Motor neuron (in vitro differentiated cells): ENCODE measurements at regions not wholly inside any gene's neighbourhood (a gene's known extent, or its start where the extent isn't known, plus 50 kb on each side); places are given as distances from the start of the nearest gene placed in this dataset.

Source experiments
- ATAC-seq, 8 experiments: fragments of 200-7000 bp; cut with Tn5 transposase; replicated peaks in 6 of 8; 2 replicates each; pipeline ENCODE4 v1.8.0; 2021; ENCODE audit warnings: mild to moderate bottlenecking in 8 of 8, moderate library complexity in 8 of 8
- H3K27ac ChIP-seq, 2 donors: fragments of 250-450 bp; sonication (Bioruptor Pico); 2 replicates each; pipeline ENCODE4 v1.9.0; 2021; ENCODE audit warnings: antibody characterized with exemption in 2 of 2, mild to moderate bottlenecking in 2 of 2, moderate library complexity in 1 of 2
- H3K4me1 ChIP-seq, 2 donors: fragments of 250-450 bp; sonication (Bioruptor Pico); replicated peaks in 1 of 2; 2 replicates each; pipeline ENCODE4 v1.6.1; 2021; ENCODE audit warnings: antibody characterized with exemption in 2 of 2, mild to moderate bottlenecking in 2 of 2, moderate library complexity in 1 of 2
- H3K4me3 ChIP-seq, 5 donors: fragments of 250-450 bp; sonication (Bioruptor Pico); 2 replicates each; pipeline ENCODE4 v1.9.0; 2021; ENCODE audit warnings: antibody characterized with exemption in 5 of 5, mild to moderate bottlenecking in 5 of 5, moderate library complexity in 4 of 5
- WGBS, 10 experiments: fragments of 450-650 bp; shearing (Covaris generic); methylation state at CpG; one replicate each; pipeline ENCODE4 v1.0.0; 2022; 5-methylcytosine and 5-hydroxymethylcytosine counted together
- in situ Hi-C, 9 experiments: fragments of 400-800 bp; cut with MboI; loops; one replicate each; pipeline ENCODE4 v1.15.0; 2021; ENCODE audit warnings: low sequenced_read_pairs in 9 of 9, low pct_unique_long_range_greater_than_20kb in 2 of 9; ENCODE audit not compliant: unreplicated experiment in 9 of 9

DNA sequence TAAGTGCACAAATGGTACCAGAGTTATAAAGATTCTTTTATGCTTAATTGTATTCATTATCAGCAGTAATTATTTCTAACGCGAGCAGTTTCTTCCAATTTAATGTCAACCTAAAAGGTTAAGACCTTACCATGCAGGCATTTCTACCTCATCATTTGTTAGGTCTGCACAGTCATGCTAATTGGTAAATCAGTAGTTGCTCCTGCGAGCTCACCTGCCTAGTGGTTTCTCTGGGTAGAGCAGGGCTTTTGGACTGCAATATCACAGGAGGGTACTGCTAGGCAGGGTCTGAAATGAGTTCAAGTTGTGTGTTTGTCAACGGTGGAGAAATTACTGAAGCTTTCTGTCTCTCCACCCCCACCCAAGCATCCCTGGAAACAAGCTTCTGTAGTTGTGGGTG is 558.5 kb upstream of the MGMT start:
- Histone ChIP-seq H3K27ac (no peak overlapping the region), H3K4me1 (peaks cover 0 to 10% of the 10 kb centered on the region in 2 donors), H3K4me3 (no peak overlapping the region)
- ATAC-seq = no peak
- WGBS, 10 experiments = 0 to 80% (median 25%) methylated on average over 1 to 4 of the region's 4 CpGs; no CpG with 5 or more reads in 3 of the 10 experiments
- in situ Hi-C loops = no loop called here

DNA sequence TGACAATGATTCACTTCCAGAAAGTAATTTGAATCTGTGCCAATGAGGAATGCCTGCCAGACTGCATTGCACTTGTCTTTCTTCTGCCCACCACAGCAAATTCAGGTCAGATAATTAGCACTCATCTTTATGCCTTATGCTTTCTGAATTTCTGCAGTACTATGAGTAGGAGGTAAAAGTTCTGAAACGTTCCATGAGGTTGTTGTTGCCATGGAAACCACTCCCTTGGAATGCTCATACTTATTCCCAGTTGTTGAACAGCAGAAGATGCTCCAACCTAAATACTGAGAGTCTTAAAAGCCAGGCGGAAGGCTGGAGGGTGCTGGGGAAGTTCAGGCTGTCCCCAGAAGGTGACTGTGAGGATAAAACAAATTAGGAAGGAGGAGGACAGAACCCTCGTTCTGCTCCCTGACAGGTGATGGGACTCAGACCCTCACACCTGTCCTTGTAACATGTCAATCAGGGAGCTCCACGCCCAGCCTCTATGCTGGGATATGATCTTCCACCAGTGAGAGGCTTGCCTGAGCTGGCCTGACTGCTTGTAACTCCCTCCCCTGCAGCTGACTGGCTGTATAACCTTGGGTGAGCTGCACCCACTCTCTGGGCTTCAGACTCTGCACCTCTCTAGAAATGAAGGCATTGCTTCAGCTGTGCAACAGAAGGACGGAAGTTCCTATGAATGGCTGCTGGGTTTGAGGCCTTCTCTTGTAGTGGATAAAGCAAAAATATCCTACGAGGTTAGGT is 554.3 kb upstream of the MGMT start:
- no peak overlapping the region for H3K4me3 ChIP-seq
- WGBS, 10 experiments = 0 to 80% (median 45%) methylated on average over 1 to 5 of the region's 6 CpGs; no CpG with 5 or more reads in 2 of the 10 experiments
- in situ Hi-C loops = no loop called here
- no peak for ATAC-seq
- no peak overlapping the region for H3K27ac ChIP-seq
- H3K4me1 ChIP-seq = peaks cover 0 to 5% of the 10 kb centered on the region in 2 donors

DNA sequence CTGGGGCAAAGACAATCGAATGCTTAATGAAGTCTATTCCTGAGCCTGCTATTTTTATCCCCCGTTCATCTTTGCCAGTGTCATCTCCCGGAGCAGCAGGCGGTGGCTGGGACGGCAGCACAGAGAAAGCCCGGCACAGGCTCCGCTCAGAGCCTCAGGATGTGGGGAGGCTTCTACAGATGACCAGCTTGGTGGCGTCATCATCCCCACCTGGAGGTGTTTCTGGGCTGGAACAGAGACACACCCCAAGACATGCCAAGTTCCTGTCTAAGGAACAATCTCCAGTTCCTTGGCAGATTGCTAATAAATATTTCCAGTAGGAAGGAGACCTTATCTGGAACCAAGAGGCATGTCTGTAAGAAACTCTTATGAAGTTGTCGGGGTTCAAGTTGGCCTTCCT is 552.4 kb upstream of the MGMT start:
- WGBS, 10 experiments = 0 to 91% (median 74%) methylated on average over 1 to 8 of the region's 9 CpGs
- H3K4me1 ChIP-seq = no peaks in the 10 kb centered on the region
- peak in 1 of 8 experiments; percentile 32 for ATAC-seq
- H3K27ac ChIP-seq = no peak overlapping the region
- in situ Hi-C loops = no loop called here
- no peak overlapping the region for H3K4me3 ChIP-seq

DNA sequence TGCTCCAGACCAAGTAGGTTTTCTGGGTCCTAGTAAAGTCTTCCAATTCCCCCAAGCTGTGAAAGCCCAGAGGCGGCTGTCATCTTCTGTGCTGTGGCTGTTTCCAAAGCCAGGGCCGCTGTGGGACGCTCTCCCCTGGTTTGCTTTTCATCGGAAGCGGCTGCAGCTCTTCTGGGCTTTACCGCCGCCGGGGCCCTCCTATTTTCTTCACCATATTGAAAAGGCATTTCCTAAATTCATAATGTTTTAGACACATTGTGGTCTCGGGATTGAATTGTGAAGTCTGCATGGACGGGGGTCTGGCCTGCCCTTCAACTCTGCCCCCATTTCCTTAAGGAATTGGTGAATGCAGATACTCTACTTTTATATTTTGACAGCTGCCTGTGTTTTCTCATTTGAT is 551.4 kb upstream of the MGMT start:
- no peak for ATAC-seq
- 0 to 91% (median 58%) methylated on average over 1 to 10 of the region's 10 CpGs; no CpG with 5 or more reads in 3 of the 10 experiments for WGBS, 10 experiments
- in situ Hi-C loops = no loop called here

DNA sequence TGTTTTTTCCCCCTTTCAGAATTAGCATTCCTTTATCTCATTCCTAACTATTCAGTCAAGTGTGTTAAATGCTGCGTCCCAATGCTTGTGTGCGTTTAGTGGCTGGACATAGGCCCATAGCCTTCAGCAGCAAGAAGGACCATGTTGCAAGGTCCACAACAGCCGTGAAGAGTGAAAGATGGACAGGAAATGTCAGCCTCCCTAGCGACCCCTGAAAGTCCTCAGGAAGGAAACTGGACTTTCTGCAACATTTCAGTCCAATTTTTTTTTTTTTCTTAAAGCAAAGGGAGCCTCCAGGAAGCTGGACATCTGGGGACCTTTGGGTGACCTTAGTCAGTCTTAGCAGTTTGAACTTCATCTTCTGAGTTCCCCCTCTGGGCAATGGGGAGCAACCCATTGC is 550.7 kb upstream of the MGMT start:
- whole genome bisulfite sequencing, 10 experiments = 29 to 87% (median 52%) methylated on average over 1 to 4 of the region's 4 CpGs; no CpG with 5 or more reads in 2 of the 10 experiments
- Histone ChIP-seq H3K4me3 (no peak overlapping the region), H3K27ac (no peak overlapping the region), H3K4me1 (no peaks in the 10 kb centered on the region)
- ATAC-seq = no peak
- in situ Hi-C loops = no loop called here

More for the DNA sequence above, 551.4 kb upstream of the MGMT start:
- Histone ChIP-seq H3K4me1 (no peaks in the 10 kb centered on the region), H3K27ac (no peak overlapping the region), H3K4me3 (no peak overlapping the region)

DNA sequence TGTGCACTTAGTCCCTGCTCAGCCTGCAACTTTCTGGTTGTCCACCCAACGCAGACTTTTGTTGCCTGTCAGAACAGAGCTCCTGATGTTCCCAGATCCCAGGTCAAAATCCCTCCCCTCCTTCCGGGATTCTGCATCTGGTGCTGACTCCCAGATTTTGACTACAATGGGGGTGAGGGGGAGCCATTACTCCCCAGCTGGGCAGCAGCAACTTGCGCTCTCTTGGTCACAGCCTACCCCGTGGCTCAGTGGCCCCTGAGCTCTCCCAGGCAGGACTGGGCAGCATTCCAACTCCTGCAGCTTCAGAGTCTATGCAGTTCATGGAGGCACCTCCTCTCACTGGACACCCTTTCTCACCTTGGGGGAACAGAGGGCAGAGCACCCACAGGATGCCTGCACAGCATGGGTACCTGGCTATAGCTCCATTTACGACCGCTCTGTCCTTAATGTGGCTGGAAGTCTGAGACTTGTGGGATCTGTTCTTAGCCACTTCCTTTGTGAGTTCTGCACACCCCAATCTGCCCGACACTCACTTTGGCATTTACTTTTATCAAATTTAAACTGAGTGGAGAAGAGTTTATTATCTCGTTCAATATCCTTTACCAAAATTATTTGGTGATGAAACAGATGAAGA is 545.5 kb upstream of the MGMT start:
- ATAC-seq = no peak
- 0 to 93% (median 73%) methylated on average over 1 to 8 of the region's 8 CpGs for WGBS, 10 experiments
- in situ Hi-C loops = no loop called here
- no peak overlapping the region for H3K4me3 ChIP-seq
- no peaks in the 10 kb centered on the region for H3K4me1 ChIP-seq
- H3K27ac ChIP-seq = no peak overlapping the region

DNA sequence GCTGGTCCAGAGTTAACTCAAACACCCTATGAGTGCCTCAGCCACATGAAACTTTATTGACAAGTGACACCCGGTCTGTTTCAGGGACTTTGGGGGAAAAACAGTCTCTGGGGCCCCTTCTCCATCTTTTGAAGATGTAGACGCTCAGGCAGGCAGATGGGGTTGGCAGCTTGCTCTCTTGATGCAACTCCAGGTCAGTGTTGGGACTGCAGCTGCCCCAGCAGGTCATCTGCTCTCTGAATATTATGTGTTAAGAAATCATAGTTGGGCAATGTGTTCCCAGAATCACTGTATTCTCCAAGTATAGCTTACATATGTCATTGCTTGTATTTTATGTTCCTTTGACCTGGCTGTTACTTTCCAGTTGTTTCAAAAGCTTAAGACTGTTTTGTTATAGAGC is 544.9 kb upstream of the MGMT start:
- 0 to 80% (median 22%) methylated on average over 1 to 2 of the region's 2 CpGs; no CpG with 5 or more reads in 4 of the 10 experiments for WGBS, 10 experiments
- ATAC-seq = no peak
- no peak overlapping the region for H3K27ac ChIP-seq
- in situ Hi-C loops = no loop called here
- no peaks in the 10 kb centered on the region for H3K4me1 ChIP-seq
- no peak overlapping the region for H3K4me3 ChIP-seq

DNA sequence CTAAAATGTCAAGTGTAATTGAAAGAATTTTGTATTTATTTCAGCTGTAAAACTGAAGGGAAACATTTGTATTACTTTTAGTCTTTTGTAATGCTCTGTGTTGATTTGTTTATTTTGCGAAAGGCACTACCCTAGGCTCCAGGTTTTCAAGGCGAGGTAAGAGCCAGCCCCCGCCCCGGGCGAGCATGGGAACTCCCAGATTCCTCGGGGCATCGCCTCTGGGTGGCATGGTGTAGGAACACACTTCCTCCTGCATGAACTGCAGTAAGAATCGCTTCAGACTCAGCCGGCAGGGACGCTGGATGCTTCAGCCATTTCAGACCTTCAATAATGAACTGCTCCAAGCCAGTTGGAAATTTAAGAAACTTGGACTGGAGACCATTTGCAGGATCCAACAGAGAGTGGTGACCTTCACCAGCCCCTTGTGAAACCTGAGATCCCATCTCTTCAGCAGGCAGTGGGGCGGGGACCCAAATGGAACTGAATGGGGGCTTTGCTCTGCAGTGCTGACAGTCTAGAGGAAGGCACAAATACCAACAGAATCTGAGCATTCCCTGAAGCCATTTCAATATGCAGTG is 544.3 kb upstream of the MGMT start:
- 17 to 86% (median 70%) methylated on average over 2 to 10 of the region's 11 CpGs; no CpG with 5 or more reads in 3 of the 10 experiments for WGBS, 10 experiments
- in situ Hi-C loops = no loop called here
- no peak overlapping the region for H3K27ac ChIP-seq
- ATAC-seq = no peak
- H3K4me1 ChIP-seq = no peaks in the 10 kb centered on the region
- no peak overlapping the region for H3K4me3 ChIP-seq

DNA sequence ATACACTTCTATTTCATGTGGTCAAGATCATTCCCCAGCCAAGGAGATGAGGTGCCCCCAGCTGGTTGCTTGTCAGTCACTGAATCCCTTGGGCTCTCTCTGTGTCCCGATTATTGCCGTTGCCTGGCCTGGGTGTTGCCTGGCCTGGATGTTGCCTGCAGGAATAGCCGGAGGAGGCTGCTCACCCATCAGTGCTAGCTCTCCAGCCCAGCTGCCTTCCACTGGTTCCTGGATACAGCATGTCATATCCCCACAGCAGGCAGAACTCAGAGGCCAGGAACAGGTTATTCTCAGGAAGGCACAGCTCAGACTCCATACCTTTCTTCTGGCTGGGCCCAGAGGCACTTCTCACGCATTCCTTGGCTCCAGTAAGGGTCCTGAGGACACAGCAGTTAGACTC is 542.1 kb upstream of the MGMT start:
- in situ Hi-C loops = no loop called here
- Histone ChIP-seq H3K4me1 (peaks cover 1 to 5% of the 10 kb centered on the region in 2 donors), H3K4me3 (no peak overlapping the region), H3K27ac (no peak overlapping the region)
- 14 to 96% (median 62%) methylated on average over 1 to 3 of the region's 4 CpGs; no CpG with 5 or more reads in 4 of the 10 experiments for WGBS, 10 experiments
- ATAC-seq = no peak

DNA sequence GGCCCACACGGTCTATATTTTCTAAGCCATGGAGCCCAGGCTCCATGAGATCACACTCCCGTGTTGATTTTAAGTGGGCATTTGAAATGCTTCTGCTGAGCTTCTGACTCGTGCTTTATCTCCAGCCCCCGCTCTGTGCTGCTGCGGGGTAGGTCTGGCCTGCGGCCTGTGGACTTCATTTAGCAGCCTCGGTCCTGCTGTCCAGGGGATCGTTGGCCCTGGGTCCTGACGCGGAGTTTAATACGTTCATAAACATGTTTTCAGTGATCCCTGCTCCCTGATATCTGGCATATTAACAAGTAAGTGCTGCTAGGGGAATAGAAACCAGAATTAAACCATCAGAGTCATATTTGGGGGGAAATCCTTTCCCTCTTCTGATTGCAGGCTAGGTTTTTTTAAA is 540.3 kb upstream of the MGMT start:
- Histone ChIP-seq H3K4me1 (peaks cover 8 to 16% of the 10 kb centered on the region in 2 donors), H3K4me3 (no peak overlapping the region), H3K27ac (no peak overlapping the region)
- in situ Hi-C loops = no loop called here
- ATAC-seq = no peak
- WGBS, 10 experiments = 12 to 100% (median 92%) methylated on average over 1 to 11 of the region's 11 CpGs; no CpG with 5 or more reads in 1 of the 10 experiments

DNA sequence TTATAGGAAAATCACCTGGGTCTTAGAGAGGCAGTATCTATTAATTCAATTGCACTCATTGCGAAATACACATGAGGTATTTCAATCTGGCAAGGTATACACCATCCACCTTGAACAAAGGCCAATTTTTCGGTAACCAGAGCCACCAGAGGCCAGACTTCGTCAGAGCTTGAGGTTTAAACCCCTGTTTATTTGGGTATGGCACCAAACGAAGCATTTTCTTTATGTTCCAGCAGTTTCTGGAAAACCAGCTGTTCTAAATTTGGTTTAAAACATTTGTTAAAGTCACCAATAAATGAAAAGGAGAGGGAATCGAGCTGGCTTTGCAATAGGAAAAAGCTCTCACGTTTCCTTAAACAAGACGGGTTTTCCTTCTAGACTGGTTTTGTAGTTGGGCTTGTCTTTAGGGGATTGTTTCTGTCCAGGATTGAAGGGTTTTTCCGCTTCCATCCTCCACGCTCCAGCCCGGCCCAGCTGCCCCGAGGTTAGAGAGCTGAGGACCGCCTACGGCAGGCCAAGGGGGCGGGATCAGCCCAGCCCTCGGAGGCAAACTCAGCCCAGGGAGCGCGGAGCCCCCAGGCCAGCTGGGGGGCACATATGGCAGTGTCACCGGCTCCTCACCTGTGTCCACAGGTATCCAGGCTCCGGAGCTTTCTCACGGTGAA is 539.4 kb upstream of the MGMT start:
- no peak for ATAC-seq
- in situ Hi-C loops = no loop called here
- WGBS, 10 experiments = 2 to 84% (median 50%) methylated on average over 5 to 17 of the region's 20 CpGs; no CpG with 5 or more reads in 2 of the 10 experiments
- Histone ChIP-seq H3K4me1 (peaks cover 8 to 16% of the 10 kb centered on the region in 2 donors), H3K27ac (no peak overlapping the region), H3K4me3 (no peak overlapping the region)

DNA sequence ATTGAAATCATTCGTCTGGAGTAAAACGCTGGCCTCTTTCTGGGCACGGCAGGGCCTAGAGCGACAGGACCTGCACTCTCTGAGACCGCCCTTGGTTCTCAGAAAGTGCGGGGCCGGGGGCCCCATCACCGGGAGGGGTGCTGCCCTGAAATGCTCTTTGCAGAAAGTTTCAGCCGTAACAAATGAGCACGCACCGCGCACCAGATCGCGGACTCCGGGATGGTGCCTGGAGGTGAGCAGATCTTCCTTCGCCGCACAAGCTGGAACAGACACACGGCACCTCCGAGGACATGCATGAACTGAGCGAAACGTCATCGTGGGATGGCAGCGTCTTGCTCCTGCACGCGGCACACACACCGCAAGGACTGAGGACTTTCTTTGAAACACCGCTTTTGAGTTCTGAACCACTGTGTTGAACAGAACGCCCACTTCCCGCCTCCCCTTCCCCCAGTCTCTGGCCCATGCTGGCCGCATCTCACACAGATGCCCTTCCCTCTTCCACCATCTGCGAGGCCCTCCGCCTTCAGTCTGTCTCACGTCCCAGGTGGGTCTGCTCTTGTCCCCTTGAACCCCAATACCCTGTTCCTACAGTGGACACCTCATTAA is 538.7 kb upstream of the MGMT start:
- in situ Hi-C loops = no loop called here
- no peak for ATAC-seq
- H3K4me3 ChIP-seq = no peak overlapping the region
- peaks cover 8 to 16% of the 10 kb centered on the region in 2 donors for H3K4me1 ChIP-seq
- 69 to 100% (median 90%) methylated on average over 1 to 14 of the region's 33 CpGs; no CpG with 5 or more reads in 2 of the 10 experiments for WGBS, 10 experiments
- no peak overlapping the region for H3K27ac ChIP-seq

DNA sequence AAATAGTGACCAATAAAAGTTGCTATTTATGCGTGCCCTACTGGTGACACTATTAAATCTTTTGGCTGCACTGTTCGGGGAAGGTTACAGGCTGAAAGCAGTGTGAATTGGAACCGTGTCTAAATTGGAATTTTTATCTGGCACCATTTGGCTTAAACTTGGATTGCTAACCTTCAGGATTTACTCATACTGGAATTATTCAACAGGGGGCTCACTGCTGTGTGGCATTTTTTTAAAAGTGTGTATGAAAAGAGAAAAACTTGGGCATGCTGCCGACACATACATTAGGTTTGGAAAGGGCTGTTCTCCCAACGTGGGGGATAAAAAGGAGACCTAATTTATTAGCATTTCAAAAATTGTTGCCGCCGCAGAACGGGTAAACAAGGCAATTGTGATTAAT is 537.9 kb upstream of the MGMT start:
- ATAC-seq = no peak
- Histone ChIP-seq H3K4me1 (peaks cover 8 to 16% of the 10 kb centered on the region in 2 donors), H3K27ac (no peak overlapping the region), H3K4me3 (no peak overlapping the region)
- 3 to 92% (median 76%) methylated on average over 2 to 8 of the region's 8 CpGs; no CpG with 5 or more reads in 1 of the 10 experiments for WGBS, 10 experiments
- in situ Hi-C loops = no loop called here
